HG03342 (cell line): ENCODE measurements at regions not wholly inside any gene's neighbourhood (a gene's known extent, or its start where the extent isn't known, plus 50 kb on each side); places are given as distances from the start of the nearest gene placed in this dataset.

ENCODE experiments used
- ATAC-seq: cut with Tn5 transposase; IDR thresholded peaks from one replicate; pipeline ENCODE4 v1.9.1; 2021; ENCODE audit warnings: mild to moderate bottlenecking, moderate library complexity; ENCODE audit not compliant: unreplicated experiment

GRCh38 chr5:155898284-155898683 lies 428.7 kb upstream of the SGCD start:
- ATAC-seq = no peak

GRCh38 chr5:155903791-155904190 lies 423.2 kb upstream of the SGCD start:
- ATAC-seq = no peak

- ATAC-seq = no peak
Observed at GRCh38 chr5:155905364-155905763, 421.6 kb upstream of the SGCD start.

- no peak for ATAC-seq
Observed at GRCh38 chr5:155906046-155906445, 420.9 kb upstream of the SGCD start.

GRCh38 chr5:155908543-155908942 lies 418.4 kb upstream of the SGCD start:
- ATAC-seq = no peak

GRCh38 chr5:155912291-155912690 lies 414.7 kb upstream of the SGCD start:
- no peak for ATAC-seq

GRCh38 chr5:155914766-155915165 lies 412.2 kb upstream of the SGCD start:
- ATAC-seq = no peak

- ATAC-seq = no peak
Observed at GRCh38 chr5:155915601-155916000, 411.4 kb upstream of the SGCD start.

- no peak for ATAC-seq
Observed at GRCh38 chr5:155919126-155919525, 407.8 kb upstream of the SGCD start.

- no peak for ATAC-seq
Observed at GRCh38 chr5:155919725-155920124, 407.2 kb upstream of the SGCD start.

- no peak for ATAC-seq
Observed at GRCh38 chr5:155921621-155922020, 405.3 kb upstream of the SGCD start.

GRCh38 chr5:155923784-155924183 lies 403.2 kb upstream of the SGCD start:
- ATAC-seq = no peak

- ATAC-seq = no peak
Observed at GRCh38 chr5:155926031-155926430, 400.9 kb upstream of the SGCD start.

GRCh38 chr5:155926766-155927165 lies 400.2 kb upstream of the SGCD start:
- no peak for ATAC-seq

GRCh38 chr5:155929112-155929511 lies 397.9 kb upstream of the SGCD start:
- no peak for ATAC-seq

- no peak for ATAC-seq
Observed at GRCh38 chr5:155934964-155935363, 392.0 kb upstream of the SGCD start.

- ATAC-seq = no peak
Observed at GRCh38 chr5:155935723-155936122, 391.2 kb upstream of the SGCD start.

GRCh38 chr5:155936520-155937406 lies 390.2 kb upstream of the SGCD start:
- ATAC-seq = no peak

- no peak for ATAC-seq
Observed at GRCh38 chr5:155938051-155938450, 388.9 kb upstream of the SGCD start.

GRCh38 chr5:155941340-155941739 lies 385.6 kb upstream of the SGCD start:
- ATAC-seq = no peak

- ATAC-seq = peak; percentile 97
Observed at GRCh38 chr5:155943516-155944407, 383.2 kb upstream of the SGCD start.
